Epithelial cell of proximal tubule (primary cell): ENCODE measurements at regions not wholly inside any gene's neighbourhood (a gene's known extent, or its start where the extent isn't known, plus 50 kb on each side); places are given as distances from the start of the nearest gene placed in this dataset.

ENCODE experiments used
- DNase-seq: peaks from one replicate; pipeline ENCODE4 v3.0.0-alpha.2; 2011; ENCODE audit warnings: low read depth
- H3K4me3 ChIP-seq: 2 replicates; pipeline ENCODE4 v1.5.1; 2011; ENCODE audit warnings: low read depth, mild to moderate bottlenecking, low read length
- TF ChIP-seq, protein P1 (sequence below): conservative IDR thresholded peaks from 2 replicates; pipeline ENCODE4 v1.5.1; 2012; ENCODE audit warnings: low read depth, mild to moderate bottlenecking, low read length

DNA sequence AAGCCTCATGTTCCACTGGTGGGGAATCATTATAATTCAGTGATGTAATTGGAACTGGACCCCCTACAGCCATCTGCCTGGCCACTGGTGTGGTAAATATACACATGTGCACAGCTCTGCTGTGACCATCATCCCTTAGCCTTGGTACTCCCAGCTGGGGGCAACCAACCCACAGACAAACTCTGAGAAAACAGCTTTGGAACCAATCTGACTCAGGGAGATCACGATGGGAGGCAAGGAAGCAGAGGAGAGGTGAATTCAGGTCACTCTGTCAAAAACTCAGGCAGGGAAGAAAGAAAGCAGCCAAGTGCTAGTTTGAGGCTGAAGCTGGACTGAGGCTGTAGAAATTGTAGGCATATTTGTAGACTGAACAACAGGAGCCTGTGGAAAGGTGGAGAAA is 197.8 kb upstream of the GALNT2 start:
- no peak overlapping the region for H3K4me3 ChIP-seq
- DNase-seq: no peak
- TF ChIP-seq, protein P1, sequence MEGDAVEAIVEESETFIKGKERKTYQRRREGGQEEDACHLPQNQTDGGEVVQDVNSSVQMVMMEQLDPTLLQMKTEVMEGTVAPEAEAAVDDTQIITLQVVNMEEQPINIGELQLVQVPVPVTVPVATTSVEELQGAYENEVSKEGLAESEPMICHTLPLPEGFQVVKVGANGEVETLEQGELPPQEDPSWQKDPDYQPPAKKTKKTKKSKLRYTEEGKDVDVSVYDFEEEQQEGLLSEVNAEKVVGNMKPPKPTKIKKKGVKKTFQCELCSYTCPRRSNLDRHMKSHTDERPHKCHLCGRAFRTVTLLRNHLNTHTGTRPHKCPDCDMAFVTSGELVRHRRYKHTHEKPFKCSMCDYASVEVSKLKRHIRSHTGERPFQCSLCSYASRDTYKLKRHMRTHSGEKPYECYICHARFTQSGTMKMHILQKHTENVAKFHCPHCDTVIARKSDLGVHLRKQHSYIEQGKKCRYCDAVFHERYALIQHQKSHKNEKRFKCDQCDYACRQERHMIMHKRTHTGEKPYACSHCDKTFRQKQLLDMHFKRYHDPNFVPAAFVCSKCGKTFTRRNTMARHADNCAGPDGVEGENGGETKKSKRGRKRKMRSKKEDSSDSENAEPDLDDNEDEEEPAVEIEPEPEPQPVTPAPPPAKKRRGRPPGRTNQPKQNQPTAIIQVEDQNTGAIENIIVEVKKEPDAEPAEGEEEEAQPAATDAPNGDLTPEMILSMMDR: no peak

DNA sequence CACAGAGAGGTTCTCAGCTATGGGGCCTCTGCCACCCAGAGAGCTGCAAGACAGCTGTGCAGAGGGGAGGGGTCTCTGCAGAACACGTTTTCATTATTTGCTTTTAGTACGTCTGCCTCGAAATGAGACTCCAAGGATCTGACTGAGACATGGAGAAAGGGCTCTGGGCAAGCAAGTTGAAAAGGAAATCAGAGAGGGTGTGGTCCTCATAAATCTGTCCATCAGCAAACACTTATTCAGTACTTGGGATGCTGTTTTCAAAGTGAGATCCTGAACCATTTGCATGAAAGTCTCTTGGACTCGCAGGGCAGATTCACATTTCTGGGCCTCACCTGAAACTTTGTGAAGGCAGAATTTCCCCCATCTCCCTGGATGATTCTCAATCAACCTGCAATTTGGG is 197.4 kb upstream of the GALNT2 start:
- no peak for DNase-seq
- TF ChIP-seq, protein P1: no peak
- H3K4me3 ChIP-seq: no peak overlapping the region

GRCh38 chr1:229870381-229870780 is 196.7 kb upstream of the GALNT2 start:
- TF ChIP-seq, protein P1: no peak
- no peak overlapping the region for H3K4me3 ChIP-seq
- DNase-seq: no peak

- TF ChIP-seq, protein P1: no peak
- H3K4me3 ChIP-seq: no peak overlapping the region
- no peak for DNase-seq
Measured at GRCh38 chr1:229871078-229871676, 195.9 kb upstream of the GALNT2 start.

GRCh38 chr1:229874136-229874535 is 192.9 kb upstream of the GALNT2 start:
- no peak for DNase-seq
- no peak overlapping the region for H3K4me3 ChIP-seq
- TF ChIP-seq, protein P1: no peak

DNA sequence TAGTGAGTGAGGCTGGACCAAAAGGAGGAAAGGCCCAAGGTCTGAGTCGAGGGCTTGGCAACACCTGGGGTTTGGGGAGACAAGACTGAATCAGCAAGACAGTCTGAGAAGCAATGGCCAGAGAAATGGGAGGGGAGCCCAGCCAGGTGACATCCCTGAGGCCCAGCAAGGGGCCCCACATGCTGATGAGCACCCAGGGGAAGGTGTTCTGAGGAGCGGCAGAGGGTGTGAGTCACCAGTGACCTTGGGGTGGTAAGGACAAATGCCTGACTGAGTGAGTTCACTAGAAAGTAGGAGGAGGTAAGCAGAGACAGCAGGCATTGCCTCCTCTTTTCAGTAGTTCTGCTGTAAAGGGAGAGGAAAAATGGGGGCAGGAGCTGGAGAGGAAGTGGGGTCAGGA is 192.4 kb upstream of the GALNT2 start:
- DNase-seq: no peak

DNA sequence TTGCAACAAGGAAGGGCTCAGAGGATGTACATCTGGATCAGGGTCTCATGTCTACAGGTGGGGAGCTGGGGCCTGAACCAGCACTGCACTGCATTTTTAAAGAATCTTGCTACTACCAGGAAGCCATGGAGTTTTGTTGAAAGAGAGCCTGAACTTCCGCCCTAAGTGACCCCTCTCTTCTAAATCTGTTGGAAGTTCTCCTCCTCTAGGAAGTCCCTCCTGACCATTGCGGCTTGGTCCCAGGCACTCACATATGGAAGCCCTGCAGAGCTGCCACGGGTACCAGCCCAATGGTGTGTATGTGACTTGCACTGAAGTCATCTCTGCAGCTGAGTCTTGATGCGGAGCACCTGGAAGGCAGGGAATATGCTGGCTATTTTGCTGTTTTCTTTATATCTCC is 192.0 kb upstream of the GALNT2 start:
- TF ChIP-seq, protein P1: no peak
- no peak overlapping the region for H3K4me3 ChIP-seq
- DNase-seq: no peak

More for the DNA sequence above, 192.4 kb upstream of the GALNT2 start:
- no peak overlapping the region for H3K4me3 ChIP-seq
- TF ChIP-seq, protein P1: no peak
